Forelimb muscle (tissue), 1 donor: ENCODE measurements at regions not wholly inside any gene's neighbourhood (a gene's known extent, or its start where the extent isn't known, plus 50 kb on each side); places are given as distances from the start of the nearest gene placed in this dataset.

Source experiments
- DNase-seq: peaks from one replicate; pipeline ENCODE4 v3.0.0-alpha.2; 2013; ENCODE audit warnings: low read depth

GRCh38 chr5:103463261-103463660, 99.3 kb downstream of the NUDT12 start:
- DNase-seq, result no peak

- DNase-seq, result no peak
Measured at GRCh38 chr5:103461243-103461642, 101.3 kb downstream of the NUDT12 start.

- no peak for DNase-seq
Measured at GRCh38 chr5:103458497-103459040, 104.0 kb downstream of the NUDT12 start.

GRCh38 chr5:103456476-103456875, 106.1 kb downstream of the NUDT12 start:
- no peak for DNase-seq

- DNase-seq, result no peak
Measured at GRCh38 chr5:103455796-103456195, 106.8 kb downstream of the NUDT12 start.

GRCh38 chr5:103454770-103455169, 107.8 kb downstream of the NUDT12 start:
- no peak for DNase-seq

GRCh38 chr5:103452666-103453065, 109.9 kb downstream of the NUDT12 start:
- no peak for DNase-seq

GRCh38 chr5:103452089-103452488, 110.5 kb downstream of the NUDT12 start:
- no peak for DNase-seq

GRCh38 chr5:103451261-103451660, 111.3 kb downstream of the NUDT12 start:
- DNase-seq, result no peak

- no peak for DNase-seq
Measured at GRCh38 chr5:103450333-103451061, 112.1 kb downstream of the NUDT12 start.

- no peak for DNase-seq
Measured at GRCh38 chr5:103446813-103447212, 115.8 kb downstream of the NUDT12 start.

- no peak for DNase-seq
Measured at GRCh38 chr5:103445426-103446035, 117.1 kb downstream of the NUDT12 start.

GRCh38 chr5:103444333-103445038, 118.1 kb downstream of the NUDT12 start:
- no peak for DNase-seq

- DNase-seq, result no peak
Measured at GRCh38 chr5:103442750-103443149, 119.8 kb downstream of the NUDT12 start.

GRCh38 chr5:103441523-103441922, 121.1 kb downstream of the NUDT12 start:
- no peak for DNase-seq

GRCh38 chr5:103439007-103439406, 123.6 kb downstream of the NUDT12 start:
- DNase-seq, result no peak

GRCh38 chr5:103436656-103437055, 125.9 kb downstream of the NUDT12 start:
- DNase-seq, result no peak

- DNase-seq, result no peak
Measured at GRCh38 chr5:103436112-103436511, 126.5 kb downstream of the NUDT12 start.

GRCh38 chr5:103435136-103435889, 127.3 kb downstream of the NUDT12 start:
- no peak for DNase-seq

GRCh38 chr5:103434057-103434456, 128.5 kb downstream of the NUDT12 start:
- no peak for DNase-seq

- DNase-seq, result no peak
Measured at GRCh38 chr5:103433211-103433610, 129.4 kb downstream of the NUDT12 start.

- DNase-seq, result no peak
Measured at GRCh38 chr5:103428923-103429322, 133.7 kb downstream of the NUDT12 start.
